Panc1 (cell line): ENCODE measurements at regions not wholly inside any gene's neighbourhood (a gene's known extent, or its start where the extent isn't known, plus 50 kb on each side); places are given as distances from the start of the nearest gene placed in this dataset.

ENCODE experiments used
- ATAC-seq: fragments of 200-7000 bp; cut with Tn5 transposase; 2 replicates; pipeline ENCODE4 v1.9.1; 2020; ENCODE audit warnings: mild to moderate bottlenecking, moderate library complexity
- BruUV-seq: library from RNA; stranded (reverse); fragments of 400-500 nt; replicated peaks from 2 replicates; lab custom pipeline; 2021; lab: Mats Ljungman, UMichigan
- CTCF ChIA-PET: fragments of 300-600 bp; sonication (Branson Sonifier 250); formaldehyde crosslinking; loops from one replicate; lab custom pipeline; 2022; ENCODE audit warnings: antibody characterized with exemption; lab: Charles Lee
- POLR2A ChIA-PET: fragments of 300-600 bp; sonication (Branson Sonifier 250); formaldehyde crosslinking; loops from one replicate; lab custom pipeline; 2022; ENCODE audit warnings: antibody characterized with exemption; lab: Charles Lee
- DNase-seq: peaks from one replicate; pipeline ENCODE4 v3.0.0-alpha.2; 2010; ENCODE audit warnings: low read depth, low spot score
- H3K27ac ChIP-seq: 2 replicates; pipeline ENCODE4 v1.5.1; 2011; ENCODE audit warnings: mild to moderate bottlenecking, low read length, inconsistent platforms
- H3K27me3 ChIP-seq: fragments of 200-500 bp; sonication (Bioruptor generic); 2 replicates; pipeline ENCODE4 v1.6.0; 2014; ENCODE audit warnings: low read length, inconsistent platforms; ENCODE audit not compliant: control insufficient read depth, insufficient read depth
- H3K36me3 ChIP-seq: fragments of 200-500 bp; sonication (Bioruptor generic); 2 replicates; pipeline ENCODE4 v1.5.1; 2014; ENCODE audit warnings: inconsistent platforms, mild to moderate bottlenecking, low read length, moderate library complexity; ENCODE audit not compliant: control insufficient read depth, insufficient read depth
- H3K4me1 ChIP-seq: 2 replicates; pipeline ENCODE4 v1.5.1; 2011; ENCODE audit warnings: inconsistent platforms, mild to moderate bottlenecking, low read length, moderate library complexity; ENCODE audit not compliant: control insufficient read depth, insufficient read depth
- H3K4me3 ChIP-seq, 2 experiments: 2 replicates each; pipeline ENCODE4 v1.5.1; 2011 to 2012; ENCODE audit warnings: low read depth in 2 of 2, low read length in 2 of 2, mild to moderate bottlenecking in 2 of 2, inconsistent platforms in 1 of 2, moderate library complexity in 1 of 2
- H3K9me3 ChIP-seq: fragments of 200-500 bp; sonication (Bioruptor generic); 2 replicates; pipeline ENCODE4 v1.5.1; 2014; ENCODE audit warnings: low read depth, mild to moderate bottlenecking, inconsistent platforms, low read length, moderate library complexity; ENCODE audit not compliant: control insufficient read depth, insufficient read depth
- CTCF ChIP-seq: fragments of 450-650 bp; IDR thresholded peaks from 2 replicates; pipeline ENCODE4 v1.5.1; 2017; ENCODE audit warnings: mild to moderate bottlenecking
- POLR2AphosphoS5 ChIP-seq: IDR thresholded peaks from 2 replicates; pipeline ENCODE4 v1.6.1; 2012; ENCODE audit warnings: mild to moderate bottlenecking, low read depth, low read length, moderate library complexity
- REST ChIP-seq, 2 experiments: IDR thresholded peaks; 2 replicates each; pipeline ENCODE4 v1.6.1; 2011 to 2012; ENCODE audit warnings: low read depth in 2 of 2, control low read depth in 1 of 2, low read length in 1 of 2, mild to moderate bottlenecking in 1 of 2, moderate library complexity in 1 of 2; ENCODE audit not compliant: insufficient read depth in 1 of 2
- SIN3A ChIP-seq: IDR thresholded peaks from 2 replicates; pipeline ENCODE4 v1.6.1; 2012; ENCODE audit warnings: low read depth, mild to moderate bottlenecking, low read length, moderate library complexity, borderline replicate concordance; ENCODE audit not compliant: insufficient read depth
- TCF7L2 ChIP-seq: IDR thresholded peaks from 2 replicates; pipeline ENCODE4 v1.6.1; 2011; ENCODE audit warnings: mild to moderate bottlenecking, low read depth, low read length, inconsistent platforms
- in situ Hi-C: cut with HindIII; loops from 2 replicates; pipeline ENCODE4 v1.10.0; 2016; ENCODE audit warnings: low sequenced_read_pairs, low pct_unique_long_range_greater_than_20kb
- intact Hi-C: fragments of 100-400 bp; cut with micrococcal nuclease; formaldehyde crosslinking; loops from one replicate; pipeline ENCODE4 v1.10.0; 2022; ENCODE audit not compliant: unreplicated experiment

DNA sequence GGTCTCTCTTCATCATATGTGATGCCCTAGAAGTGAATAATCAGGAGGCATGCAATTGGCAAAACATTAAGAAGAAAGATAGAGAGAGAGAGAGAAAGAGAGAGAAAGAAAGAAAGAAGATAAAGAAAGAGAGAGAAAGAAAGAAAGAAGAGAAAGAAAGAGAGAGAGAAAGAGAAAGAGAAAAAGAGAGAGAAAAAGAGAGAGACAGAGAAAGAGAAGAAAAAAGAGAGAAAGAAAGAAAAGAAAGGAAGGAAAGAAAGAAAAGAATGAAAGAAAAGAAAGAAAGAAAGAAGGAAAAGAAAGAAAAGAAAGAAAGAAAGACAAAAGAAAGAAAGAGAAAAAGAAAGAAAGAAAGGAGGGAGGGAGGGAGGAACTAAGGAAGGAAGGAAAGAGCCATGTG, 318.9 kb downstream of the ICE1 start:
- ChIA-PET POLR2A (no interaction called here), CTCF (no interaction called here)
- DNase-seq (no peak), ATAC-seq (no peak)
- in situ Hi-C loops (no loop called here), intact Hi-C loops (no loop called here)
- Histone ChIP-seq H3K27me3 (no peaks in the 10 kb centered on the region), H3K4me3 (no peak overlapping the region), H3K4me1 (no peaks in the 10 kb centered on the region), H3K9me3 (peaks cover 2% of the 10 kb centered on the region; the same call in 1 of the 2 replicates), H3K27ac (no peak overlapping the region), H3K36me3 (no peaks in the 10 kb centered on the region)
- TF ChIP-seq TCF7L2: no peak
- TF ChIP-seq POLR2AphosphoS5: no peak
- no peak for TF ChIP-seq CTCF
- TF ChIP-seq SIN3A: no peak
- no peak for TF ChIP-seq REST (IDR thresholded peaks at IDR 0.05; ENCODE audit: insufficient read depth in 1 of 2, low read depth in 2 of 2, low read length in 1 of 2)
- BruUV-seq: no TSS peak

GRCh38 chr5:5739490-5739945, 317.0 kb downstream of the ICE1 start:
- POLR2A ChIA-PET: no interaction called here
- no peak for ATAC-seq

More at GRCh38 chr5:5739490-5739945, 317.0 kb downstream of the ICE1 start:
- no peaks in the 10 kb centered on the region; the same call in 1 of the 2 replicates for H3K9me3 ChIP-seq
- no peak overlapping the region for H3K27ac ChIP-seq
- H3K4me1 ChIP-seq: no peaks in the 10 kb centered on the region
- intact Hi-C loops: no loop called here
- H3K36me3 ChIP-seq: no peaks in the 10 kb centered on the region
- TF ChIP-seq CTCF: no peak
- no TSS peak for BruUV-seq
- H3K27me3 ChIP-seq: no peaks in the 10 kb centered on the region
- in situ Hi-C loops: no loop called here
- no peak overlapping the region for H3K4me3 ChIP-seq
- DNase-seq: no peak
- CTCF ChIA-PET: no interaction called here
